Omental fat pad (tissue), 3 donors: ENCODE measurements at regions not wholly inside any gene's neighbourhood (a gene's known extent, or its start where the extent isn't known, plus 50 kb on each side); places are given as distances from the start of the nearest gene placed in this dataset.

Source experiments
- ATAC-seq: fragments of 150-250 bp; one replicate; pipeline ENCODE4 v1.9.1; 2016; ENCODE audit warnings: mild to moderate bottlenecking, moderate library complexity; ENCODE audit not compliant: low FRiP score
- DNase-seq: peaks from one replicate; pipeline ENCODE4 v3.0.0-alpha.2; 2019; ENCODE audit warnings: low spot score
- CTCF ChIP-seq, 3 donors: fragments of 450-650 bp; IDR thresholded peaks; one replicate each; pipeline ENCODE4 v1.5.1; 2016 to 2017; ENCODE audit warnings: antibody characterized with exemption in 3 of 3, mild to moderate bottlenecking in 3 of 3, moderate library complexity in 2 of 3

GRCh38 chr12:71299541-71300376 is 139.8 kb upstream of the LGR5 start:
- TF ChIP-seq CTCF (IDR thresholded peaks at IDR 0.05), result no peak
- ATAC-seq (peak; percentile 88), DNase-seq (no peak)

- no peak for ATAC-seq
- DNase-seq, result no peak
- TF ChIP-seq CTCF (IDR thresholded peaks at IDR 0.05), result no peak
Observed at GRCh38 chr12:71297930-71298329, 140.1 kb upstream of the TSPAN8 start.

GRCh38 chr12:71295953-71296352 is 138.2 kb upstream of the TSPAN8 start:
- DNase-seq, result no peak
- TF ChIP-seq CTCF (IDR thresholded peaks at IDR 0.05), result no peak
- ATAC-seq, result no peak

- DNase-seq, result no peak
- ATAC-seq, result no peak
- TF ChIP-seq CTCF (IDR thresholded peaks at IDR 0.05), result no peak
Observed at GRCh38 chr12:71291746-71292145, 133.9 kb upstream of the TSPAN8 start.

- no peak for ATAC-seq
- no peak for DNase-seq
- no peak for TF ChIP-seq CTCF (IDR thresholded peaks at IDR 0.05)
Observed at GRCh38 chr12:71283883-71284282, 126.1 kb upstream of the TSPAN8 start.

GRCh38 chr12:71282925-71283324 is 125.1 kb upstream of the TSPAN8 start:
- no peak for DNase-seq
- no peak for ATAC-seq
- TF ChIP-seq CTCF (IDR thresholded peaks at IDR 0.05), result no peak

GRCh38 chr12:71282020-71282419 is 124.2 kb upstream of the TSPAN8 start:
- no peak for DNase-seq
- ATAC-seq, result no peak
- TF ChIP-seq CTCF (IDR thresholded peaks at IDR 0.05), result no peak
